Osteocyte (in vitro differentiated cells): ENCODE measurements at regions not wholly inside any gene's neighbourhood (a gene's known extent, or its start where the extent isn't known, plus 50 kb on each side); places are given as distances from the start of the nearest gene placed in this dataset.
A peak's percentile ranks its signal among the peaks of the same experiment; 100 is the strongest.

Experiments used
- DNase-seq: peaks from one replicate; pipeline ENCODE4 v3.0.0; 2021; ENCODE audit warnings: mixed read lengths; ENCODE audit not compliant: unreplicated experiment; ENCODE audit errors: extremely low spot score
- H3K27ac Mint-ChIP-seq: one replicate; pipeline ENCODE4 v1.8.0; 2021; ENCODE audit warnings: mild to moderate bottlenecking, mixed read lengths; ENCODE audit not compliant: unreplicated experiment
- H3K27me3 Mint-ChIP-seq: one replicate; pipeline ENCODE4 v1.8.0; 2021; ENCODE audit warnings: mixed read lengths; ENCODE audit not compliant: unreplicated experiment
- H3K36me3 Mint-ChIP-seq: one replicate; pipeline ENCODE4 v1.8.0; 2021; ENCODE audit warnings: mixed read lengths; ENCODE audit not compliant: unreplicated experiment
- H3K4me1 Mint-ChIP-seq: one replicate; pipeline ENCODE4 v1.8.0; 2021; ENCODE audit warnings: mixed read lengths; ENCODE audit not compliant: unreplicated experiment
- H3K4me3 Mint-ChIP-seq: one replicate; pipeline ENCODE4 v1.8.0; 2021; ENCODE audit warnings: mild to moderate bottlenecking, moderate library complexity, mixed read lengths; ENCODE audit not compliant: unreplicated experiment
- H3K9me3 Mint-ChIP-seq: one replicate; pipeline ENCODE4 v1.8.0; 2021; ENCODE audit warnings: mixed read lengths; ENCODE audit not compliant: unreplicated experiment
- TF ChIP-seq, protein P1 (sequence below): fragments of 200-600 bp; sonication (generic); IDR thresholded peaks from 2 replicates; pipeline ENCODE4 v1.5.0; 2021; ENCODE audit warnings: antibody characterized with exemption, mild to moderate bottlenecking, moderate library complexity

GRCh38 chr6:44698602-44699001, 311.1 kb downstream of the CDC5L start:
- no peak overlapping the region for H3K27ac Mint-ChIP-seq
- TF ChIP-seq, protein P1, sequence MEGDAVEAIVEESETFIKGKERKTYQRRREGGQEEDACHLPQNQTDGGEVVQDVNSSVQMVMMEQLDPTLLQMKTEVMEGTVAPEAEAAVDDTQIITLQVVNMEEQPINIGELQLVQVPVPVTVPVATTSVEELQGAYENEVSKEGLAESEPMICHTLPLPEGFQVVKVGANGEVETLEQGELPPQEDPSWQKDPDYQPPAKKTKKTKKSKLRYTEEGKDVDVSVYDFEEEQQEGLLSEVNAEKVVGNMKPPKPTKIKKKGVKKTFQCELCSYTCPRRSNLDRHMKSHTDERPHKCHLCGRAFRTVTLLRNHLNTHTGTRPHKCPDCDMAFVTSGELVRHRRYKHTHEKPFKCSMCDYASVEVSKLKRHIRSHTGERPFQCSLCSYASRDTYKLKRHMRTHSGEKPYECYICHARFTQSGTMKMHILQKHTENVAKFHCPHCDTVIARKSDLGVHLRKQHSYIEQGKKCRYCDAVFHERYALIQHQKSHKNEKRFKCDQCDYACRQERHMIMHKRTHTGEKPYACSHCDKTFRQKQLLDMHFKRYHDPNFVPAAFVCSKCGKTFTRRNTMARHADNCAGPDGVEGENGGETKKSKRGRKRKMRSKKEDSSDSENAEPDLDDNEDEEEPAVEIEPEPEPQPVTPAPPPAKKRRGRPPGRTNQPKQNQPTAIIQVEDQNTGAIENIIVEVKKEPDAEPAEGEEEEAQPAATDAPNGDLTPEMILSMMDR, result no peak
- peaks cover 7% of the 10 kb centered on the region for H3K27me3 Mint-ChIP-seq
- H3K9me3 Mint-ChIP-seq, result no peaks in the 10 kb centered on the region
- H3K4me1 Mint-ChIP-seq, result peaks cover 2% of the 10 kb centered on the region
- DNase-seq, result peak; percentile 44
- H3K4me3 Mint-ChIP-seq, result no peak overlapping the region
- no peaks in the 10 kb centered on the region for H3K36me3 Mint-ChIP-seq

- TF ChIP-seq, protein P1, result no peak
- Mint-ChIP-seq H3K9me3 (no peaks in the 10 kb centered on the region), H3K27me3 (peaks cover 7% of the 10 kb centered on the region), H3K36me3 (no peaks in the 10 kb centered on the region), H3K4me3 (no peak overlapping the region), H3K4me1 (peaks cover 2% of the 10 kb centered on the region), H3K27ac (no peak overlapping the region)
- DNase-seq, result peak; percentile 38
Measured at GRCh38 chr6:44699082-44699481, 311.6 kb downstream of the CDC5L start.

DNA sequence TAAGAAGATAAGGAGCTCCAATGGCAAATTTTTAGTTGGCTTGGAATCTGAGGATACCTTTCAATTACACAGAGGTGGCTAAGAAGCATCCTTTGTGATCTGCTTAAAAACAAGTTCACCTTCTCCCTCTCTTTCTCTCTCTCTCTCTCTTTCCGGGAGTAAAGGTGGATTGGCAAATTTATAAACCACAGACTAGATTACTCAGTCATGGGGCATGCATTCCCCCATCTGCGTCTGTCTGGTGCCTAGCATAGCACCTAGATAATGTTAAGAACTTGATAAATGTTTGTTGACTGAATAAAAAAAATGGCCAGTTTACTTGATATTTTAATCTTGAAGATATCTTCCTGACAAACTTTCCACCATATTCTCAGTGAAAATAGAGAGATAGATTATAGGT, 312.3 kb downstream of the CDC5L start:
- no peaks in the 10 kb centered on the region for H3K9me3 Mint-ChIP-seq
- H3K27me3 Mint-ChIP-seq, result peaks cover 7% of the 10 kb centered on the region
- TF ChIP-seq, protein P1, result no peak
- H3K36me3 Mint-ChIP-seq, result no peaks in the 10 kb centered on the region
- H3K27ac Mint-ChIP-seq, result no peak overlapping the region
- H3K4me1 Mint-ChIP-seq, result peaks cover 2% of the 10 kb centered on the region
- no peak overlapping the region for H3K4me3 Mint-ChIP-seq
- no peak for DNase-seq

DNA sequence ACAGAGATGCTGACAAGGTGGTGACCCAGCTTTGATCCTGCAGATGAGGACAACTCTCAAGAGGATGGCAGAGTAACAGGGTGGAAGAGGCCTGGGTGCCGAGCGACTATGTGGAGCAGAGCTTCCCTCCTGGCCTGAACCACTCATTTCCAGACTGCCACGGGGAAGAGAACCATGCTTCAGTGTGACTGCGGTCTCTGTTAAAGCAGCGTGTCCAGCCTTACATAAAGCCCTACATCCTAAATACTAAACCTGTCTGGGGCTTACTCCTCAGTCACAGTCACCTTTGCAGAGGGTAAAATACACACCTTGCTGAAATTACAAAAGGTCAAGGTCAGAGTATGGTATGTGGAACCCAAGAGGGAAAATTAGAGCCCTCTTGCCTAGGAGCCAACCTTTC, 312.9 kb downstream of the CDC5L start:
- H3K27ac Mint-ChIP-seq, result no peak overlapping the region
- DNase-seq, result no peak
- no peaks in the 10 kb centered on the region for H3K9me3 Mint-ChIP-seq
- peaks cover 2% of the 10 kb centered on the region for H3K4me1 Mint-ChIP-seq
- TF ChIP-seq, protein P1, result no peak
- H3K36me3 Mint-ChIP-seq, result no peaks in the 10 kb centered on the region
- H3K27me3 Mint-ChIP-seq, result peaks cover 7% of the 10 kb centered on the region
- no peak overlapping the region for H3K4me3 Mint-ChIP-seq

DNA sequence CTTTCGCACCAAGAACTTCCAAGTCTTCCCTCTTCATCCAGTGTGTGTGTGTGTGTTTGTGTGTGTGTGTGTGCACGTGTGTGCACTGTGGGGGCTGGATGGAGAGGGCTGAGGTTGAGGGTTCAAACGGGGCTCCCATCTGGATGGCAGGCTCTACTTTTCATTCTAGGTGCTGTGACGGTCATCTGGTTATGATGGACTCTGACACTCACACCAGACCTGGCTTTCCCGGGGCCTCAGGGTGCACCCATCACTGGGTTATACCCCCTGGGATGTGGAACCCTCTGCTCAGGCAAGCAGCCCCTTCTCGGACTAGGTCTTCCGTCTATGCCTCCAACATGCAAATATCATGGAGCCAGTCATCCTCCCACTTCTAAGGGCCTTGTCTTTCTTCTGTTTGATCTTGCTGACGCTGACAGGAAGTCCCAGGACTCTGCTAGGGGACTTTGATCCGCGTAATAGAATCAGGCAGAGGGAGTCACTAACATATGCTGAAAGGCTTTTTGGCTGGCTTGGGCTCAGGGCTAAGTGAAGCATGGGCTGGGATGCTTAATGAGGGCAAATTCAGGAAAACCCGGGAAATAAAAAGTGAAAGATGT, 313.6 kb downstream of the CDC5L start:
- H3K27me3 Mint-ChIP-seq, result peaks cover 7% of the 10 kb centered on the region
- TF ChIP-seq, protein P1, result no peak
- H3K4me3 Mint-ChIP-seq, result no peak overlapping the region
- H3K4me1 Mint-ChIP-seq, result peaks cover 2% of the 10 kb centered on the region
- H3K36me3 Mint-ChIP-seq, result no peaks in the 10 kb centered on the region
- DNase-seq, result peak; percentile 56
- no peak overlapping the region for H3K27ac Mint-ChIP-seq
- no peaks in the 10 kb centered on the region for H3K9me3 Mint-ChIP-seq
